ENCODE measurements at regions not wholly inside any gene's neighbourhood (a gene's known extent, or its start where the extent isn't known, plus 50 kb on each side); places are given as distances from the start of the nearest gene placed in this dataset.

DNA sequence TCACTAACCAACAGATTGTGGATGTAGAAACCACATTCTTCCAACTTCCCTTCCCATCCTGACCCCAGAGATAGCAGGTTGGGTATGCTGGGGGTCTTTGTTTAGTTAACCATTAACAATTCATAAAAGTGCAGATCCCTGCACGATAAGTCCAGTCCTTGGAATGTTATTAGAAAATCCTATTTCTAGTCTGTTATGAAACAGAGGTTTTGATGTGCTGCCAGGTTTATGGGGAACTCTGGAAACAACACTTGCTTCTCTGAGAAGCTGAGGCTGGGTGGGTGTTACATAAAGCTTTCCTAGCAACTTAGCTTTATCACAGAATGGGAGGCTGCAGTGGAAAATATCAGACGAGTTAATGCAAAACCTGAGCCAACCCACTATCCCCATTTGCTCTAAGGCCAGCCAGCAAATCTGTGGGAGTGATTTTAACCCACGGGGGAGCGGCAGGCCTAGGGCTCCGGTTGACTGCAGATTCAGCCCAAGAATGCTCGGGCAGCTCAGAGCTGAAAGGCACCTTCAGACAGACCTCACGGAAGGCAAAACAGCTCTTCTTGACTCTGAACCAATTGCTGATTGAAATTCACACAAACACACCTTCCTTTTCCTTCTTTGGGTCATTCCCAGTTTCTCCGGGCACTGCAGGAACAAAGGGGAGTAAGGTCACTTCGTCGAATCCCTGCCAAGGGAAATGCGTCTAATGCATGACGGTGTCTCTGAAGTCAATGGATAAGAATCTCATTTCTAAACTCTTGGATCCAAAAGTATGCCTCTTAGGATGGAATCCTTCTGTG is 111.7 kb upstream of the IRF2BP2 start:
- in situ Hi-C loops (cut with MboI; ENCODE audit: low sequenced_read_pairs), result no loop called here

DNA sequence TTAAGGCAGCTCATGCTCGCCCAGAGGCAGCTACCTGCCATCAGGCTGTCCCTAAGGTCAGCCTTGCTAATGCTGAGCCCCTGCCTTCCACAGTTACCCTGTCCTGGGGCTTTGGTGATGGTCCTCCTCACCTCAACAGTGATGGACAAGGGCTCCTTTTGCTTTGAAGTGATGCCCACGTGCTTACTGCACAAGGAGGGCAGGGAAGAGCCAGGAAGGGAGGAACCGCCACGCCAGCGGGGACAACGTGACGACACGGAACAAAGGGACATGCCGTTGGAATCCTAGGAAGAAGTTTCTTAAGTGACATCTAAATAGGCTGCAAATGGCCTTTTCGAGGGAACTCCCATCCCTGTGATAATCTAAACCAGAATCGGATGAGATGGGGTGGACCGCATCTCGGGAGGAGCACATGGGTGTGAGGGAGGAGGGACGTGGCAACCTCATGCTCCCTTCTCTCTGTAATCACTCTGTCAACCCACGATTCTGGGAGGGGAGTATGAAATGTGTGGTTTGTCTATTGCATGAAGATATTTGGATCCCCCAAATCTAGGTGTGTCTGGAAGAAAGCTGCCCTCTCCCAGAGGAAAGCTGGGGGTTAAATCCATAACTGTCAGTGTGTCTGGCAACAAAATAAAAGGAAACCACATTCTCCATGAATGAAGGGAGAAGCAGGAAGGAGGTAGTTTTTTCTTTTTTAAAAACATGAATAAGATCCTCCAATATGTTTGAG is 110.9 kb upstream of the IRF2BP2 start:
- in situ Hi-C loops (cut with MboI; ENCODE audit: low sequenced_read_pairs), result no loop called here

DNA sequence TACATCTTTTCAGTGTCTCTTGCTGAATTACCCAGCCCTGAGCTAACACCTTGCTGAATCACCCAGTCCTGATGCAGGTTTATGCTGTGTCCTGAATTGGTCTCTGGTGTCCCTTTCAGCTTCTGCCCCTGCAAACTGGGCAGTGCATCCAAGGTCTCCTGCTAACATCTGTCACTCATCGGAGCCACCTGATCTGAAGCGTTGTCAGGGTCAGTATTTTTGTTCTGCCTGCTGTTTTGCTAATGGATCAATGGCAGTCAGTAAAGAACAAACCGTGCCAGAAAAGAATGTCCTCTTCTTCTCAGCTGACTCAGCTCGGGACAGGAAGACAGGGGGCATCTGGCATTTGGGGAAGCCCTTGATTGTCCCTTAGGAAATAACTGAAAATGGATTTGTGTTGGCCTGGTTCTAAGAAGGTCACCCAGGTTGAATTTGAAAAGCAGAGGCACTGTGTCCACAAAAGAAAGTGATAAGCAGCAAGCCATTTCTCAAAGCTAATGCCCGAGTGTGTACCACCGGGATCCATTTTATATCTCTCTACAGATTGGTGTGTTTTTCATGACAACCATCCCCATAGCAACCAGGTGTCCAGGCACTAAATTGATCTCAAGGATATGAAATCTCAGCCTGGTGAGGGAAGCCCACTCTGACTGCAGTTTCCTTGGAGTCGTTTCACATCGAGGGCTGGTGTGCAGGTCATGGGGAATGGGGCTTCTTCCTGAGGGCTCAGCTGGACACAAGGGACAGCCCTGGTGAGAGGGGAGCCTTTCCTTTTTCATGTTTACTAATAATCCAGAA is 109.7 kb upstream of the IRF2BP2 start:
- in situ Hi-C loops (cut with MboI; ENCODE audit: low sequenced_read_pairs), result no loop called here

DNA sequence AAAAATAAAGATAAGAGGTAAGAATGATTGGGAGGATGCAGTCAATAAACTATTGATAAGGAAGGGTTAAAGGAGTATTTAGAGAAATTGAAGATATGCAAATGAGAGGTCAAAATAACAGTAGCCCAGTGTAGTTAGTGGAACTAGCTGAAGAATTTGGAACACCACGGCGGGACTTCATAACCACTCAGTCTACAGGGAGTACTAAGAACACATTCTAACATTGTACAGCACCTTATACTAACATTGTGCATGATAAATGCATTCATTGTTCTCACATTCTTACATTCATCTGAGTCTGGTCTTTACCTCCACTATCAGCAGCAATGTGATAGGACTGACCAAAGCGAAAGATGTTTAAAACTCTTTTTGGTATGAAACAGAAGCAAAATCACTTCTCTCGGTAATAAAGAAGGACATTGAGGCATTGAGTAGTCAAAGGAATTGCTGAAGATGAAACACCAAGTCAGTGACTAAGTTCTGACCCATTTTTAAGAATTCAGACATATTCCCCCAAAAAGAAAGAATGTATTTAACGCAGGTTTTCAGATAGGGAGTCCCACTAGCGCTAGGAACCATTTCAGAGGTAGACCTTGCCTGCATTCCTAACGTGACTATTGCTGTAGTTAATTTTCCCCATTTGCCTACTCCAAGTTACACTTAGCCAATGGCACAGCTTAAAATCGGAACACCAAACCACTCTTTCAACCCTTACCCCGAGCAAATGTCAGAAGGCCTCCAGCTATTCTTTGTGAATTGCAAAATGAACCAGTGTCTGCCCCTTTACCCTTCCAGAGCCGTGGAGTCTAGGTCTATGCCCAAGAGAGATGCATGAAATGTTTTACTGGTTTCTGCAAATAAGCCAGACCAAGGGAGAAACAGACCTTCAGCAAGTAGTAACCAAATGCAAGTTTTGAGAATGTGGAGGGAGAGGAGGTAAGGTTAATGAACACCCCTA is 108.8 kb upstream of the IRF2BP2 start:
- in situ Hi-C loops (cut with MboI; ENCODE audit: low sequenced_read_pairs), result no loop called here

DNA sequence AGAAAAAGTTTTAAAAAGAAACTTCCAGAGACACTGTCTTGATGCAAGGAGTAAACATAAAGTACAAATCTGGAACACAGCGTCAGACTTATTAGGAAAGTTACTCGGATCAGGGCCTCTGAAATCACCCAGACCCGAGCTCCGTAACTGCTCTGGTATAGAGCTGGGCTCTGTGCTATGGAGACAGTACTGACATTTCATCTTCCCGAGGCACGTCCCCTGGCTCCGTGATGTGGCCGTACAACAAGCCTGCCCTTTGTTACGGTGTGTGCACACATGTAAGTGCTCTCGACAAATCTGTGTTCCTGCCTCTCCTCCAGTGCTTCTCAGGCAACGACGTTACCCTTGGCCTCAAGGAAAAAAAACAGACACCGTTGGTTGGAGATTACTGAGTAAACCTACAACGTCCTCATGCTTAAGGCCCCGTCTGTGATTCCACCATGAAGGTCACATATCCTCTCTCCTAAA is 107.0 kb upstream of the IRF2BP2 start:
- in situ Hi-C loops (cut with MboI; ENCODE audit: low sequenced_read_pairs), result no loop called here

DNA sequence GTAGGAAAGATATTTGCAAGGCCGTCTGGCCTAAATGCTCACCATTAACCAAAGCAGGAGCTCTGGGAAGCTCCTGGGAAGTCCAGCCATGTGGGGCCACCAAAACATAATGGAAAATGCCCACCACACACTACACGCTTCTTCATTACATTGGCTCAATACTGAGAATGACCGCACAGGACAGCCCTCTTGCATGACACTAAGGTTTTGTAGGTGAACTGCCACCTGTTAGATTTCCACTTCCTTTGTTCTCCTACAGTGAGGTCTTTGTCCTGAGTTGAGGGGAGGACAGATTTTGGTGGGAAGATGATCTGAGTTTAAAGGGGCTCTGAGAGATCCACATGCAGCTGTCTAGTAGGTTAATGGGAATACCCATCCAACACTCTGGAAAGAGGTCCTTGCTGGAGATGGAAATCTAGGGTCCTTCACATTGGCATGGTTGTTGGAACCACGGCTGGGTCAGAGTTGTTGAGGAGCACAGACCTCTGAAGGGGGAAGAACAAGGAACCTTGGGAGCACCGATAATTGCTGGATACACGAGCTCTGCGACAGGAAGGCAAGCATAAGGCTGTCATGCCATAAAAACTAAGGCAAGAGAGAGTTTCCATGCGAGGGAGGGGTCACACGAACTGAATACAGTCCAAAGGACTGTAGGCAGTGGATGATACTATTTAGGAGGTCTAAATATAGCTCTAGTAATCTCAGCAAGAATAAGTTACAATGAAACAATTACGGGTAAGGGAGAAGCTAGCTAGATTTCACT is 105.5 kb upstream of the IRF2BP2 start:
- in situ Hi-C loops (cut with MboI; ENCODE audit: low sequenced_read_pairs), result no loop called here

DNA sequence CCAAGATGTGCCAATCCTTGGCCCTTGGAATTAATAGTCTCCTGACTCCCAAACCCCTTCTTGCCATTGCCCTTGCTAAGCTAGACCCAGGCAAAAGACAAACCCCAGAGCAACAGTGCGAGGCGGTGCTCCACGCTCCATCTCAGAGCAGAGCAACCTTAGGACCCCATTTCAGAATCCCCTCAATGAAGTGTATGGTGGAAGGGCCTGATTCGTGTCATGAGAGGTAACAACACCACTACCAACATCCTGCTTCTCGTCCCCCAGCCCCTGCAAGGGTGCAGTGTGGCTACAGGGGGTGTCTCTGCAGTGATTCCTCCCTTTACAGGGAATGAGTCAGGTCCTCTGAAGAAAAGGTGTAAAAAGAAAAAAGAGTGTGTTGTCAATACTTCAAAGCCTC is 103.9 kb upstream of the IRF2BP2 start:
- in situ Hi-C loops (cut with MboI; ENCODE audit: low sequenced_read_pairs), result no loop called here

DNA sequence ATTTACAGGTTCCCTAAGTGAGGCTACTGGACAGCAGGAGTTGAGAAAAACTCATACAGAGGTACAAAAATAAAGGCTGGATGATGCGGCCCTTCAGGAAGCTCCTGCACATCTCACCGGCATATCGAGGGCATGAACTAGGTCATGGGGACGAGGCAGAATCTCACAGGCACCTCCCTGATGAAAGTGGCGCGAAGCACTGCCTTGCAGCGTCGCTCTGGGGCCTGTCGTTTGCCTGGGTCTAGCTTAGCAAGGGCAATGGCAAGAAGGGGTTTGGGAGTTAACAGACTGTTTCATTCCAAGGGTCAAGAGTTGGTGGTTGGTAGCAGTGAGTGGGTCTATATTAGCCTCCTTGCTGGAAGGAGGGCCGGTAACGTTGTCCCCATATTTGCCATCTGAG is 103.5 kb upstream of the IRF2BP2 start:
- in situ Hi-C loops (cut with MboI; ENCODE audit: low sequenced_read_pairs), result no loop called here

DNA sequence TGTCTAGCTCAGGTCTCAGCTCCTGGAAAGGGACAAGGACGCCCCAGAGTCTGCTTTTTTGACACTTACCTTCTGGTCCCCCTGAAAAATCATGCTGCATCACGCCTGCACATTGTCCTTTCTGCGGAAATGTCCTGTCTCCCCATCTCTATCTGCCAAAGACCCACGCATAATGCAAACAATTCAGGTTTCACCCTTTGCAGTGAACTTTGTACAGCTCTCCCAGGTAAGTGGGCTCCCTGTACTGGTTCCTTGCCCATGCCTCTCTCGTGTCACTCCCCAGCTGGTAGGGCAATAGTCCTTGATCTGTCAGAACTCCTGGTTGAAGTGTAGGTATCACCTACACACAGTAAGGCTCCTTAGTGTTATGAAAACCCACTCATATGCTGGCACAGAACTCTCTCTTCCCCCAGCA is 102.9 kb upstream of the IRF2BP2 start:
- in situ Hi-C loops (cut with MboI; ENCODE audit: low sequenced_read_pairs), result no loop called here

DNA sequence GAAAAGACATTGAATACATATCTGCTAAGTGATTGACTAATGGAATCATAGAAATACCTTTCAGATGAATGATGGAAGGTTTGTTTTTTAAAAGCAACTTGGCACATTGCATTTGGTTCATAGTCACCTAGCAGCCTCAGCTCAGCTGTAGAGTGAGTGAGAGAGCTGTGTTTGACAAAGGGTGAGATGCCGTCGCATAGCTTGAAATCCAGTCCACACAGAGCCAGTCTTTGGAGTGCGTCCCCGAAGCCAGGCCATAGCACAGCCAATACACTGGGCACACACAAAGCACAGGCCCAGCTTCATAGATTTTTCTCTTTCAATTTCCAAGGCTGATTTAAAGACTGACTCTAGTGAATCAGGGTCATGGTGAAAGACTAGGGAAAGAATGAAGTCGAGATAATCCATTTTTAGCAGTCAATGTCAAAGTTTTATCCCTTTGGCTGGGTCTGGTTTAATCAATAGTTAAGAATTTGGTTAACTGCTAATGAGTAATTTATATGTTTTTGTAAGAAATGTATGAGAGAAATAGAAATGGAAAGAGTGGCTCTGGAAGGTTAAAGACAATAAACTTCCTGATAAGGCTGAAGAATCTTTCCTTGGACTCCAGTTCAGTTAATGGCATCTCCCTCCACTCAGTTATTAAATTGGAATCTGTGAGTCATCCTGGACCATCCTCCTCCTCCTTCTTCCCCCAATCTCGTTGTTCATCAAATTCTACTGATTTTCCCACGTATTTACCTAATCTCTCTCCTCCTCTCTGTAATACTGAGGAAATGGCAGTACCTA is 101.2 kb upstream of the IRF2BP2 start:
- in situ Hi-C loops (cut with MboI; ENCODE audit: low sequenced_read_pairs), result no loop called here

DNA sequence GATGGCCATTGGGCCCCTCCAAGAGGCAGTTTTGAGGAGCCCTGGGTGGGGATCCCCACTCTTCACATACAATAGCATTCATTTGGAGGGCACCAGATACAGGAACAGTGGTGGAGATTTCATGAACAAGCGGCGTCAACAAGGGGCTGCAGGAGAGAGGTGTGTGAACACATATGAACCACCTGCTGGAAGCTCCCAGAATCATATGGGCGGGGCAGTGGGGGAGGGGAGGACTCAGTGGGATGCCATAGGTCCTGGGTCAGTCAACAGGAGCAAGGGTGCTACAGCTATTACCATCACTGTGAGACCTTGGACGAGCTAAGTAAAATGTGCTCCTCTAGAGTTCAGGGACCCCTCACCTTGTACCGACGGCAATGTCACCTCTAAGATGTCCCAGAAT is 100.4 kb upstream of the IRF2BP2 start:
- in situ Hi-C loops (cut with MboI; ENCODE audit: low sequenced_read_pairs), result no loop called here

DNA sequence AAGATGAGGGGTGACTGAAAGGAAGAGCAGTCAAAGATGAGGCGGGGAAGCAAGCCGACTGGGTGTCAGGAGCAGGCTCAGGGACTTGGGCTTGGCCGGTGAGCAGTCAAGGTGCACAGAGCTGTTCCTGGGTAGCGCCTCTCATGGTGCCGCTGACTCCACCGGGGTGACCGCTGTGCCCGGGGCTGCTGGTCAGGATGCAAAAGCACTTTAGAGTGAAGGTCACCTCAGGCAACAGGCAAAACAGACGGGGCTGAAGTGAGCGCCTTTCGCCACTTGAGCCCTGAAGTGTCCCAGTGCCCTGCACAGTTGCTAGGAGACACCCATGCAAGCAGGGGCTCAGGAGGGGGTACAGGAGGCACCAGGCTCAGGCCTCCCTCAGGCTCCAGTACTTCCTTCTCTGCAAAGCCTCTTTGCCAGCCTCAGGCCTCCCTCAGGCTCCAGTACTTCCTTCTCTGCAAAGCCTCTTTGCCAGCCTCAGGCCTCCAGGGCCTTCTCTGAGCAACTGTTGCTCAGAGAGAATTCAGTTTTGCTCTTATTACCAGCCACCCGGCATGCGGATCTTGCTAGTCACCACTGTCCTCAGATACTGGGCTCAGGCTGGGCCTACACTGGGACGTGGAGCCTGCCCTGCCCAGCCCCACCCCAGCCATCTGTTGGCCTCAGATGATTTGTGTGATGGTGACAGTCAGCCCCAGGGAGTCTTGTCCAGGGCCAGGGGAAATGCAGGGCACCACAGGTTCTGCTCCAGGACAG is 99.7 kb upstream of the IRF2BP2 start:
- in situ Hi-C loops (cut with MboI; ENCODE audit: low sequenced_read_pairs), result no loop called here

DNA sequence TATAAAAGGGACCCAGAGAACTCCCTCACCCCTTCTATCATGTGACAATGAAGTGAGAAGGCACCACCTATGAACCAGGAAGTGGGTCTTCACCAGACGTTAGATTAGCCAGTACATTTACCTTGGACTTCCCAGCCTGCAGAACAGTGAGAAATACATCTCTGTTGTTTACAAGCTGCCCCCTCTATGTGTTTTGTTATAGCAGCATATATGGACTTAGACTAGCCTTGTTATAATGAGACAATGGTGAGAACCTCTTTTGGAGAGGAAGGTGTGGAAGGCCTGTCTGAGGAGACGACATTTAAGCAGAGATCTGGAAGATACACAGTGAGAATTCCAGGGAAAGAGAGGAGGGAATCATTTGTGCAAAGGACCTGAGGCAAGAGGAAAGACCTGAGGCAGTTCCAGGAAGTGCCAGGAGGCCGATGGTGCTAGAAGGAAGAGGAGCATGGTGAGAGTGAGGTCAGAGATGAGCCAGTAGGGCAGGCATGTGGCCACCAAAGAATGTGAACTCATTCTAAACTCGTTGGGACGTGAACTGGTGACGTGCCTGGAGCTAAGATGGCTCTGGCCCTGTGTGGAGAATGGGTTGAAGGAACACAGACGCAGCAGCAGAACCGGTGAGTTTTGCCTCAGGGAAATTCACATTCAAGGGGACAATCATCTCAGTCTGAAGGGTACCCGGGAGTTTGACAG is 98.9 kb upstream of the IRF2BP2 start:
- in situ Hi-C loops (cut with MboI; ENCODE audit: low sequenced_read_pairs), result no loop called here

DNA sequence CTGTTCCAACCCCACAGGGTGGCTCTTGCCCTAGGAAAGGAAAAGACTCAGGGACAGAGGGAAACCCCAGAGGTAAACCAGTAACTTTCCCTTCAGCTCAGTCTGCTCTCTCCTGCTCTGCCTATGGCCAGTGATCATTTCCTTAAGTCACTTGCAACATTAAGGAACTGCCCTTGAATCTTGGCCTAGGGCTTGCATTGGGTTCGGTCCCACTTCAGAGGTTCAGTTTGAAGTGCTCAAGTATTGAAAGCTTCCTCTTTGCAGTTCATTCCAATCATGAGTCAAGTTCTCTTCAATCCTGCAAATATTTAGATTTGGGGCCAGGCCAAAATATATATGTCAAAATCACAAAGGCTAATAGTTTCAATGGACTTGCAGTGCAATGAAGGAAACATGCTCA is 97.7 kb upstream of the IRF2BP2 start:
- in situ Hi-C loops (cut with MboI; ENCODE audit: low sequenced_read_pairs), result no loop called here

DNA sequence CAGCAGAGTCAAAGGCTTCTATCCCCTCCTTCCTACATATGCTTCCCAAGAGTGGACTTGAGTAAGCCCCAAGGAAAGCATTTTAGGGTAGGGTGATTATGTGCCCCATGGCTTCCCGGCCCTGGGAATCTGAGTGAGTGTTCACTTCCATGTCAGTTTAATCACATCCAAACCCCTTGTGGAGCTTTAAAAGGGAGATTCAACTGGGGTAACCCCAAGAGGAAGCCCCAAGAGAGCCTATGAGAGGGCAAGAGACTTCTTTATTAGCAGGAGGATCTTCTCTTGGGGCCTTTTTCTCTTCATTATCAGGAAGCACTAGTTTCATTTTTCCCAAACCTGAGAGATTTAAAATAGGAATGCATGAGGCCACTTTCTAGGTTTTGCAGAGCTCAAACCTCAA is 97.0 kb upstream of the IRF2BP2 start:
- in situ Hi-C loops (cut with MboI; ENCODE audit: low sequenced_read_pairs), result no loop called here

DNA sequence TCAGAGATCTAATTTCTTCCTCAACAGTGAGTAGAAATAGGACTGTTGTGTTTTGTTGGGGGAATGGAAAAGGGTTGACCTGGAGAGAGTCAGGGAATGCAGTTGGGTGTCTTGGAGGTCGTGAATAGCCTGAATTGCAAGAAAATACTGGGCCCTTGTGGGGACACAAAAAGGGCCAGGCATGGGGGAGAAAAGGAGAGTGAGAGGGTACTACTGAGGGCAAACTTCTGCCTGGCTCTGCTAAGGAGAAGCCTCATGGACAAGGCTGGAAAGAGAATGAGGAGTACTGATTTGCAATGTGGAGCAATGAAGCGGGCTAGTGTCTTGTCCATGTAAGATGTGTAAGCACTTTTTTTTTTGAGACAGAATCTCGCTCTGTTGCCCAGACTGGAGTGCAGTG is 96.2 kb upstream of the IRF2BP2 start:
- in situ Hi-C loops (cut with MboI; ENCODE audit: low sequenced_read_pairs), result no loop called here

DNA sequence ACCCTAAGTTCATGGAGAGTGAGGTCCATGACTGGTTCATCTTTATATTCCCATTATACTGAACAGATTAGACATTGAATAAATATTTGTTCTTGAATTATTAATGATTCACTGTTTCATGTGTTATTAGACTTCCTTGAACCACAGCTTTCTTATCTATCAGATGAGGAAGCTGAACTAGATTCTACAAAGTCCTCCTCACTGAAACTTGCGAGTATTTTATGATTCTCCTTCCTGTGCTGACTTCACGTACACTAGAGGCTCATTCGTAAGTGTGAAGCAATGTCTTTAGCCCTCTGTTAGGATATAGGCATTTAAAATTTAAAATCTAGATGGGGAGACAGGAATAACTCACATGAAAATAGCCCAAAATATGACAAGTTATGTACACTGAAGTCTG is 95.6 kb upstream of the IRF2BP2 start:
- in situ Hi-C loops (cut with MboI; ENCODE audit: low sequenced_read_pairs), result no loop called here

All from HL-60/S4 treated with phorbol 12-myristate 13-acetate at 8.2 ng/mL for 4 days and 3 days (cell line).